K562 (cell line): ENCODE measurements at regions not wholly inside any gene's neighbourhood (a gene's known extent, or its start where the extent isn't known, plus 50 kb on each side); places are given as distances from the start of the nearest gene placed in this dataset.

Experiments used
- ATAC-seq: fragments of 200-7000 bp; cut with Tn5 transposase; 3 replicates; pipeline ENCODE4 v1.9.1; 2020; ENCODE audit warnings: moderate library complexity
- BruUV-seq: library from RNA; stranded (reverse); fragments of 400-500 nt; replicated peaks from 2 replicates; lab custom pipeline; 2021; lab: Mats Ljungman, UMichigan
- CTCF ChIA-PET: fragments of 300-600 bp; formaldehyde crosslinking; extraction: SDS; loops from one replicate; lab custom pipeline; 2021; ENCODE audit warnings: low intra/inter-chr PET ratio; lab: Yijun Ruan, JAX
- POLR2A ChIA-PET: fragments of 300-600, 350-650 bp; sonication (Branson Sonifier 250); formaldehyde crosslinking; extraction: SDS; loops from one replicate; lab custom pipeline; 2021; ENCODE audit warnings: antibody characterized with exemption, inconsistent platforms; lab: Yijun Ruan, JAX
- DNase-seq, 4 experiments: peaks; one replicate each; pipeline versions ENCODE4 v3.0.0 to v3.0.0-alpha.2; 2011 to 2018; ENCODE audit warnings: low spot score in 3 of 4, mixed read lengths in 3 of 4; ENCODE audit errors: extremely low read depth in 1 of 4
- FAIRE-seq: peaks from 2 replicates; lab custom pipeline; 2011; peaks lifted over from hg19 to GRCh38; lab: Jason Lieb, UNC
- H2AFZ ChIP-seq: 2 replicates; pipeline ENCODE4 v1.6.0; 2011; ENCODE audit warnings: low read depth, low read length, control low read depth, inconsistent platforms
- H3K27ac ChIP-seq: fragments of 200-600 bp; 3 replicates; pipeline ENCODE4 v1.8.0; 2011; ENCODE audit warnings: low read depth, mild to moderate bottlenecking, control low read depth, inconsistent platforms, low read length, moderate library complexity, mixed read lengths; ENCODE audit errors: extremely low read depth
- H3K27me3 ChIP-seq, 2 experiments: fragments of 300-600 bp in 1 of 2; 2 replicates in 1 of 2; 3 replicates in 1 of 2; pipeline versions ENCODE4 v1.6.0 to v1.8.0; 2011; ENCODE audit warnings: inconsistent platforms in 2 of 2, low read length in 2 of 2, mild to moderate bottlenecking in 1 of 2, mixed read lengths in 1 of 2, moderate library complexity in 1 of 2; ENCODE audit not compliant: control insufficient read depth in 2 of 2, insufficient read depth in 2 of 2
- H3K36me3 ChIP-seq: fragments of 300-600 bp; 3 replicates; pipeline ENCODE4 v1.8.0; 2011; ENCODE audit warnings: mild to moderate bottlenecking, low read length, inconsistent platforms; ENCODE audit not compliant: control insufficient read depth, insufficient read depth
- H3K4me1 ChIP-seq, 2 experiments: fragments of 200-600 bp in 1 of 2; replicated peaks in 1 of 2; 2 replicates in 1 of 2; 3 replicates in 1 of 2; pipeline versions ENCODE4 v1.5.1 to v1.8.0; 2011; ENCODE audit warnings: inconsistent platforms in 2 of 2, low read length in 2 of 2, mild to moderate bottlenecking in 1 of 2, mixed read lengths in 1 of 2, moderate library complexity in 1 of 2; ENCODE audit not compliant: control insufficient read depth in 2 of 2, insufficient read depth in 2 of 2
- H3K4me2 ChIP-seq: 2 replicates; pipeline ENCODE4 v1.6.1; 2011; ENCODE audit warnings: low read length, control low read depth, inconsistent platforms, mixed read lengths; ENCODE audit not compliant: insufficient read depth
- H3K4me3 ChIP-seq: fragments of 200-600 bp; sonication (generic), shearing (Covaris generic); 2 replicates; pipeline ENCODE4 v1.5.1; 2016; ENCODE audit warnings: control low read depth, inconsistent platforms
- H3K79me2 ChIP-seq: fragments of 200-600 bp; 3 replicates; pipeline ENCODE4 v1.8.0; 2011; ENCODE audit warnings: low read length, inconsistent platforms; ENCODE audit not compliant: control insufficient read depth, insufficient read depth
- H3K9ac ChIP-seq, 2 experiments: 2 replicates each; pipeline versions ENCODE4 v1.6.0 to v1.6.1; 2011; ENCODE audit warnings: low read depth in 2 of 2, low read length in 2 of 2, control low read depth in 1 of 2, inconsistent platforms in 1 of 2, mild to moderate bottlenecking in 1 of 2, mixed read lengths in 1 of 2; ENCODE audit not compliant: insufficient read depth in 1 of 2
- H3K9me1 ChIP-seq: one replicate; pipeline ENCODE4 v1.6.0; 2011; ENCODE audit warnings: inconsistent platforms, mild to moderate bottlenecking, low read length, moderate library complexity; ENCODE audit not compliant: control insufficient read depth, insufficient read depth
- H3K9me3 ChIP-seq: replicated peaks from 2 replicates; pipeline ENCODE4 v1.5.1; 2011; ENCODE audit warnings: low read depth, low read length, inconsistent platforms; ENCODE audit not compliant: control insufficient read depth, insufficient read depth
- H4K20me1 ChIP-seq: replicated peaks from 2 replicates; pipeline ENCODE4 v1.6.1; 2011; ENCODE audit warnings: low read length, inconsistent platforms, mixed read lengths; ENCODE audit not compliant: control insufficient read depth, insufficient read depth
- DMBX1 ChIP-seq: fragments of 250-450 bp; sonication (Bioruptor Pico); IDR thresholded peaks from 2 replicates; pipeline ENCODE4 v1.8.0; 2022; ENCODE audit warnings: inconsistent platforms, mild to moderate bottlenecking, moderate library complexity, borderline replicate concordance
- SMAD2 ChIP-seq: fragments of 150-350 bp; IDR thresholded peaks from 2 replicates; pipeline ENCODE4 v1.6.1; 2014; ENCODE audit warnings: low read depth, mild to moderate bottlenecking, low read length
- ZNF707 ChIP-seq: fragments of 250-450 bp; sonication (Bioruptor Pico); conservative IDR thresholded peaks from 2 replicates; pipeline ENCODE4 v1.8.0; 2022; ENCODE audit warnings: inconsistent platforms, mild to moderate bottlenecking, moderate library complexity
- WGBS: fragments of 100-300 bp; shearing (Covaris generic); methylation state at CpG from one replicate; pipeline ENCODE4 v1.1.6; 2016; ENCODE audit warnings: low coverage, mixed read lengths; ENCODE audit not compliant: insufficient coverage; ENCODE audit errors: missing lambda C conversion rate; 5-methylcytosine and 5-hydroxymethylcytosine counted together
- in situ Hi-C: fragments of 300-500 bp; cut with MboI; formaldehyde crosslinking; loops from 4 replicates; pipeline ENCODE4 v1.15.0; 2018; ENCODE audit warnings: inconsistent platforms, mixed read lengths
- intact Hi-C: fragments of 100-400 bp; cut with micrococcal nuclease; formaldehyde crosslinking; loops from 2 replicates; pipeline ENCODE4 v1.14.2; 2022

DNA sequence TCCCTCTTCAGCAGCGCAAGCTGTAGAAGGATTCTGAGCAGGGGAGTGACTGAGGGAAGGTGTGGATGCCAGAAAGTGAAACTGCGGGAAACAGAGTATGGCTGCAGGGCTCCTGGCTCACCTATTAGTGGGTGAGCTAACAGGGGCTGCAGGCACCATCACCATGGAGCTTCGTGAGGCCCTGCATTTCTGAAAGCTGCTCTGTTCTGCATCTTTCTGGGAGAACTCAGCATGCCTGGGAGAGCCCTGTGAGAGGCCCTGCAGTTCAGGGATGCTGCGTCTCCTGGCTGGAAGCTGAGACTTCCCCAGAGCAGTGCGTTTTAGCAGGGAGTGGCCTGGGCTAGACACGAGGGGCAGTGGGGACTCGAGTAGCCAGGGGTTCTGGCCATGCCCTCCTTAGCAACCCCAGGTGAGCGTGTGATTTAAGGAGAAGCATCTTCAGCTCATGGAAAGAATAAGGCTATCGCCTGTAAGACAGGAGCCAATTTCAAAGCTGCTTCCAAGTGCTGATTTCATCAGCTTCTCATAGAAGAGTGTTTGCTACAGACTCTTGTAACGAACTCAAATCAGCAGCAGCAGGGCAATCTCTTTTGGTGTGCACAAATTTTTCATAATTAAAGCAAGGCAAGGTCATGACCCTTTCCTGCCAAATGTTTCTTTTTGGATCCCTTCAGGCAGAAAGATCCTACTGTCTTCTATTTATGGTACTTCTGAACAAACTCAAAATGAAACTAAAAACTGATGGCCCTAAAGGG, 293.6 kb upstream of the ZNF32 start:
- ATAC-seq (no peak), DNase-seq (no peak), FAIRE-seq (peak; percentile 23)
- Histone ChIP-seq H3K27me3 (peaks cover 8 to 15% of the 10 kb centered on the region in 2 experiments; a peak in 4 of 5 replicates), H3K9ac (no peak overlapping the region), H3K79me2 (no peaks in the 10 kb centered on the region), H3K9me3 (no peaks in the 10 kb centered on the region), H3K36me3 (no peaks in the 10 kb centered on the region), H3K4me3 (no peak overlapping the region), H4K20me1 (peaks cover 8% of the 10 kb centered on the region; the same call in 1 of the 2 replicates), H3K4me1 (no peaks in the 10 kb centered on the region), H3K4me2 (no peak overlapping the region), H2AFZ (no peak overlapping the region), H3K27ac (no peak overlapping the region), H3K9me1 (no peaks in the 10 kb centered on the region)
- BruUV-seq = no TSS peak
- no peak for TF ChIP-seq ZNF707 (CRISPR knock-in tag)
- TF ChIP-seq SMAD2 = no peak
- TF ChIP-seq DMBX1 = no peak
- intact Hi-C loops (no loop called here), in situ Hi-C loops (no loop called here)
- 0% methylated on average over 10 of the region's 10 CpGs for WGBS
- ChIA-PET POLR2A (no interaction called here), CTCF (no interaction called here)
